ENCODE measurements at regions not wholly inside any gene's neighbourhood (a gene's known extent, or its start where the extent isn't known, plus 50 kb on each side); places are given as distances from the start of the nearest gene placed in this dataset.
"Not testable (repeated sequence)": the region's sequence is repeated elsewhere in the genome, so short reads cannot be mapped to it uniquely, and the experiment has no call there.

- DNase-seq (ENCODE audit: low spot score): no peak
Observed at GRCh38 chr10:126722726-126723125, 52.2 kb upstream of the C10orf90 start.

- DNase-seq (ENCODE audit: low spot score): no peak
Observed at GRCh38 chr10:126723226-126723625, 52.7 kb upstream of the C10orf90 start.

DNA sequence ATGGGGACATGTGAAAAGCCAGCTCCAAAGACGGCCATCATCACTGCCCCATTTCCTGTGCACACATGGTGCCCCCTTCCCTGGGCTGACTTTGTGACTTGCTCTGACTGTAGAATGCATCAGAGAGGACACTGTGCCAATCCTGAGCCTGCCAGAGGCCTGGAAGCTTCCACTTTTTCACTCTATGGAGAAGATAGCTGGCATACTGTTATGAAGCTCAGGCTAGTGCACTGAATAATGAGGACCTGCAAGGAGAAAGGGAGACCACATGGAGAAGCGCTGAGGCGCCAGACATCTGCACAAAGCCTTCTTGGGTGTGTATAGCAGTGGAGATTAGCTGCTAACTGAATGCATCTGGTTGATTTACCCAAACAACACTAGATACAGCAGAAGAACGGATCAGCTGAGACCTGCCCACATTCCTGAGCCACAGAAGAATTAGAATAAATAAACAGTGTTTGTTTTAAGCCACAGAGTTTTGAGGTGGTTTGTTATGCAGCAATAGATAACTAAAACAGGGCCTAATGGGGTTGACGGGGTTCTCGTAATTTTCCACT lies 58.9 kb upstream of the C10orf90 start:
- DNase-seq (ENCODE audit: low spot score): no peak

GRCh38 chr10:126730856-126731609 lies 60.5 kb upstream of the C10orf90 start:
- DNase-seq (ENCODE audit: low spot score): no peak

GRCh38 chr10:126731610-126731990 lies 61.1 kb upstream of the C10orf90 start:
- DNase-seq (ENCODE audit: low spot score): no peak

DNA sequence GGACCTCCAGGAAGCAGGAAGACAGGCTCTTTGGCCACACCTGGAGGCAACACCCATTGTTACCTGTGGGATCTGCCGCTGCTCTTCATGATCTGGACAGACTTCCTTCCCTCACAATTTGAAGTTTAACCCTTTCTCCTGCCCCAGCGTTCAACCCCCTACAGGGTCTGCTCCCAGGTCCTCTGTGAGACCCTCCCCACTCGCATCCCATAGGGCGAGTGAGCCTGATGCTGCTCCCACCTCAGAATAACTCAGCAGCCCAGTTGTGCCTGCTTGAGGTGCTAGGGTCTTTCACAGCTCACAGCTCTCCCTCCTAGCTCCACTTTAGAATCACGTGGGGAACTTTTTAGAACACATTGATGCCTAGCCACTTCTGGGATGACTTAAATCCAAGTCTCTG lies 61.8 kb upstream of the C10orf90 start:
- no peak for DNase-seq (ENCODE audit: low spot score)

DNA sequence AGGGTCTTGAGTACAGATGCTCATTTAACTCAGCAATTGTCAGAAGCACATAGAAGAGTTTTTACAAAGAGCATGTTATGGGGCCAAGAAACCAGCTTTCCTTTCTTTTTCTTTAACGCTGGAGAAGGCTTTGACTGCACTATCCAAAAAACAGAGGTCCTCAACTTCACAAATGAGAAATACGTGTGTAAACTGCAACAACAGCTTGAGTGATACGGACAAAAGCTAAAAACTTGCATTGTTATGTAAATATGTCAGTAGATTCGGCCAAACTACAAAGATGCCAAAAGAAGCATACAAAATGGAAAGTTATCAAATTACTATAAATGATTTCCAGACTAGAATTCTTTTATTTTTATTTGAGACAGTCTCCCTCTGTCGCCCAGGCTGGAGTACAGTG lies 62.4 kb upstream of the C10orf90 start:
- no peak for DNase-seq (ENCODE audit: low spot score)

DNA sequence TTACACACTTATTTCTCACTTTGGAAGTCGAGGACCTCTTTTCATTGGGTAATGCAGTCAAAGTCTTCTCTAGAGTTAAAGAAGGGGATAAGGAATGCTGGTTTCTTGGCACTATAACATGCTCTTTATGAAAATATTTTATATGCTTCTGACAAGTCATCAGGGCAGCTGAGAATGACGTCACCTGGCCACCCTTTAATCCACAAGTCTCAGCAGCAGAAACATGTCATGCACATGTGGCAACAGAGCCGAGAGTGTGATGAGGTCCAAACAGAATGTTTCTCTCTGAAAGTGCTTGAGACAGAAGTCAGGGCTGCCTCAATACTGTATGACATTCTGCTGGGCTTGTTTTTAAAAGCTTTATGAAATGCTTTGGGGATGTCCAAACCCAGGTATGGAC lies 63.5 kb upstream of the C10orf90 start:
- DNase-seq (ENCODE audit: low spot score): no peak

- no peak for DNase-seq (ENCODE audit: low spot score)
Observed at GRCh38 chr10:126734967-126735366, 64.5 kb upstream of the C10orf90 start.

GRCh38 chr10:126736142-126736541 lies 65.6 kb upstream of the C10orf90 start:
- DNase-seq (ENCODE audit: low spot score): no peak

DNA sequence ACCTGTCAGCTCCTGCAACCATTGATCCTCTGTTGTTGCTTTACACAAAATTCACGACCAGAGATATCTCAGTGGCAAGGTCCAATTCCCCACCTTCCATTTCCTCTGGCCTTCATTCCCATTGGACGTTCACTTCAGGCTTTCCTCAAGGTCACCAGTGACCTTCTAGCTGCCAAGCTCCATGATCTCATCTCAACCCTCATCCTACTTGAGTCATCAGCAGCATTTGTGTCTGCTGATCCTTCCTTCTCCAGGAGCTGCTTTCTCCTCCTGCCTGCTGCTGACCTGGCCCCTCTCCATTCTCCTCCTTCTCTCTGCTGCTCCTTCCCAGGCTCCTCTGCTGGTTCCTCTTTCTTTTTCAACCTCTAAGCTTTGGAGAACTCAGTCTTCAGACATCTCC lies 66.2 kb upstream of the C10orf90 start:
- DNase-seq (ENCODE audit: low spot score): no peak

GRCh38 chr10:126738001-126738400 lies 67.5 kb upstream of the C10orf90 start:
- DNase-seq (ENCODE audit: low spot score): no peak

- no peak for DNase-seq (ENCODE audit: low spot score)
Observed at GRCh38 chr10:126744571-126744970, 74.1 kb upstream of the C10orf90 start.

DNA sequence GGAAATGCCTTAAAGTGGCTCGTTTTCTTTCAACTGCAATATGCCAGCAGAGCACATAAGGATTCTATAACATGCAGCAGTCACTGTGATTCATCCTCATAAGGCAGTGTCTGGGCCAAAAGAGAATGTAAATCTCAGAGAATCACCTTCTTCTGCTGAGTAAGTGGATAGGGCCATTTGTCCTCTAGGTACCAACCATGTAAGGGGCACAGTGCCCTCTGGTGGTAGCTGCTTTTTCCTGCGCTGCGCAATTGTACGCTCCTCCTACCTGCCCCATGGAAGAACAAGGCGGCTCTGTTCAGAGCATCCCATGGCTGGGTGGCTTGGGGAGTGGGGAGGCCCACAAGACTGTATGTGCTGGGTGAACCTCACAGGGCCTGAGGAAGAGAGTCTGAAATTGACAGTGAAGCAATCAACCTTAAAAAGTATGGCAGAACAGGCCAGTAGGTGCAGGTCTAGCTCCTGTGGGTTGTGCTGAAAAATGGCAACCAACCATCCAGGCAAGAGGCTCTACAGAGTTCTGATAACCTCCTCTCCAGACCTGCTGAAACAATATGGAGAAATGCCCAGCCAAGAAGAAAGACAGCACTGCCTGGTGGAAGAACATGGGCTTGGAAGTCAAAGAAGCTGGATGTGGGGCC lies 78.6 kb upstream of the C10orf90 start:
- peak; percentile 74 for DNase-seq (ENCODE audit: low spot score)

- DNase-seq (ENCODE audit: low spot score): no peak
Observed at GRCh38 chr10:126754966-126755365, 84.5 kb upstream of the C10orf90 start.

DNA sequence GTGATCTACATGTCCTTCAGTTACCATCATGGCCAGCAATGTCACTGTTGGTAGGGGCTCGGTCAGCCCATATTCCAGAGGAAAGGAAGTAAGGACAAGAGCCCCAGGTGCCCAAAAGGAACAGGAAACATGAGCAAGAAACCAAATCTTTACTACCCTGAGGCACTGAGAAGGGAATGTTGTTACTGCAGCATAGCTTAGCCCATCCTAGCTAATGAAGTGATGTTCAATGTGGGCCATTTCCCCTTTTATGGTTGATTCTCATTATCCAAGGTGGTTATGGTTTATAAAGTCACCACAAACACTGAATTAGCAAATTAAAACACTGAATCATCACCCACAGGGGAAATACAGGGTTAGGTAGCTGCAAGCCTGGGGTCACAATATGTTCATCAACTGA lies 88.4 kb upstream of the C10orf90 start:
- DNase-seq (ENCODE audit: low spot score): no peak

- DNase-seq (ENCODE audit: low spot score): no peak
Observed at GRCh38 chr10:126759531-126759930, 89.0 kb upstream of the C10orf90 start.

DNA sequence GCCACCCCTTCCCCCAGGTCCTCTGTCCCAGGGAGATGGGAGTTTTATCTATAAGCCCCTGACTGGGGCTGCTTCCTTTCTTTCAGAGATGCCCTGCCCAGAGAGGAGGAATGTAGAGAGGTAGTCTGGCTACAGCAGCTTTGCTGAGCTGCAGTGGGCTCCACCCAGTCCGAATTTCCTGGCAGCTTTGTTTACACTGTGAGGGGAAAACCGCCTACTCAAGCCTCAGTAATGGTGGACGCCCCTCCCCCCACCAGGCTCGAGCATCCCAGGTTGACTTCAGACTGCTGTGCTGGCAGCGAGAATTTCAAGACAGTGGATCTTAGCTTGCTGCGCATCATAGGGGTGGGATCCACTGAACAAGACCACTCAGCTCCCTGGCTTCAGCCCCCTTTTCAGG lies 96.2 kb upstream of the C10orf90 start:
- DNase-seq (ENCODE audit: low spot score): not testable (repeated sequence)

DNA sequence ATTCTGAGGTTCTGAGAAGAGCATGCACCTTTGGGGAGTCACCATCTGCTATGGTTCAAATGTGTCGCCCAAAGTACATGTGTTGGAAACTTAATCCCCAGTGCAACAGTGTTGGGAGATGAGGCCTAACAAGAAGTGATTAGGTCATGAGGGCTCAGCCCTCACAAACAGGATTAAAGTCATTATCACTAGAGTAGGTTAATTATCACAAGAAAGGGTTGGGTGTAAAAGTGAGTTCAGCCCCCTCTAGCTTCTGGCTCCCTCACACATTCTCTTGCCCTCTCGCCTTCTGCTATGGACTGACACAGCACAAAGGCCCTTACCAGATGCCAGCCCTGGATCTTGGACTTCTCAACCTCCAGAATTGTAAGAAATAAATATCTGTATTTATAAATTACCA lies 100.3 kb upstream of the C10orf90 start:
- DNase-seq (ENCODE audit: low spot score): no peak

DNA sequence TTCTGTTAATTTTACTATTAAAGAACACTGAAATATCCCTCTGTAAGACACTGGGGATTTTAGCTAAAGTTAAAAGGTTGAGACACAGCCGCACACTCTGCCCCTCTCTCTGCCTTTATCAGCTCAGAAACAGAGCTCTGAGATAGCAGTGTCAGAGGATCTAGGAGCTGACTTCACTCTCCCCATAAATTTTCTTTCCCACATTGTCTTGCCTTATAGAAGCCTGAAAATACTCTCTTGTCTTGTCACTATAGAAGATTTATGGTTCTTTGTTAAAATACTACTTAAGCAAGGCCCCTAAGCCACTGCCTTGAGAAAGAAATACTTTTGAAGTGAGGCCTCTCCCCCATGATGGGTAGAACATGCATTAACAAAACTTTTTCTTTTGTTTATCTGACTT lies 105.7 kb upstream of the C10orf90 start:
- DNase-seq (ENCODE audit: low spot score): no peak

DNA sequence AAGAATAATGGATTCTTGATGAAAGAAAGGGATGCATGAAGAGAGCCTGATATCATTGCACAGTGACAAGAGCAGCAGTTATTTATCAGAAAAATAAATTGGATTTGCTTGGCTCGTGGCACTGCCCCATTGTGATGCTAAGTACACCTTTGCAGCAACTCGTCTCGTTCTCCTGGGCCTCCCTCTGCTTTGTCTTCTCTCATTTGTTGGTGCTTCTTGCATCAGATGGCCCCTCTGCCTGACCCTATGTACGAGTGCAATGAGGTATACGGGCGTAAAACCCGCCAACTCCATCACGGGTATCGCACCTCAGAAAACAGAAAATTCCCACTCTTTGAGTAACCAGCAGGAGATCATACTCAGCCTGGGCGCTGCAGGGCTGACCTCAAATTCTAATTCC lies 107.2 kb upstream of the C10orf90 start:
- DNase-seq (ENCODE audit: low spot score): peak; percentile 35

- no peak for DNase-seq (ENCODE audit: low spot score)
Observed at GRCh38 chr10:126781450-126782216, 111.1 kb upstream of the C10orf90 start.
